ENCODE measurements at regions not wholly inside any gene's neighbourhood (a gene's known extent, or its start where the extent isn't known, plus 50 kb on each side); places are given as distances from the start of the nearest gene placed in this dataset.
A peak's percentile ranks its signal among the peaks of the same experiment; 100 is the strongest.

- Histone ChIP-seq H3K4me3 (peak overlapping the region; percentile 17; the same call in 1 of the 2 replicates), H2AFZ (ENCODE audit: control insufficient read depth, low read depth, low read length) (peak overlapping the region; percentile 42), H3K27ac (ENCODE audit: control insufficient read depth, insufficient read depth) (peak overlapping the region; percentile 50), H3K9ac (ENCODE audit: control insufficient read depth, insufficient read depth, low read length) (peak overlapping the region; percentile 45), H3K9me3 (replicated peaks; ENCODE audit: control insufficient read depth, insufficient read depth, low read length) (no peaks in the 10 kb centered on the region; the same call in 1 of the 3 replicates), H3K4me1 (ENCODE audit: control insufficient read depth, insufficient read depth, low read length) (peaks cover 20% of the 10 kb centered on the region), H3K4me2 (ENCODE audit: control insufficient read depth, insufficient read depth) (peak overlapping the region; percentile 82), H3K27me3 (replicated peaks in 1 of 2; ENCODE audit: control insufficient read depth in 2 of 2, insufficient read depth in 2 of 2, low read length in 1 of 2) (no peaks in the 10 kb centered on the region), H3K36me3 (ENCODE audit: control insufficient read depth in 2 of 2, insufficient read depth in 2 of 2, low read length in 1 of 2) (peaks cover 0 to 3% of the 10 kb centered on the region in 2 experiments; a peak in 3 of 4 replicates), H4K20me1 (ENCODE audit: control insufficient read depth, insufficient read depth) (no peaks in the 10 kb centered on the region), H3K79me2 (ENCODE audit: control insufficient read depth, insufficient read depth, low read length) (peaks cover 69% of the 10 kb centered on the region)
- WGBS (ENCODE audit: insufficient coverage, insufficient replicate concordance, low lambda C conversion rate, missing lambda C conversion rate) = 4% methylated on average over 6 of the region's 6 CpGs
- ChIA-PET POLR2A (interaction anchor here (0.7 to 2.8 kb wide), 5 partner anchors 15 to 104 kb away, joined by 3 to 15 read pairs (median 3); no protein-coding TSS in a partner anchor), RAD21 (ENCODE audit: unreplicated experiment) (interaction anchor here (1.2 to 3.6 kb wide), 9 partner anchors 10 to 149 kb away, joined by 3 to 13 read pairs (median 7); no protein-coding TSS in a partner anchor), CTCF (interaction anchor here (0.7 to 2.0 kb wide), 7 partner anchors 9 to 109 kb away, joined by 3 to 13 read pairs (median 4); no protein-coding TSS in a partner anchor), SMC1A (ENCODE audit: uncharacterized antibody, unreplicated experiment) (interaction anchor here (0.9 to 1.9 kb wide), 16 partner anchors 9 to 132 kb away, joined by 3 to 17 read pairs (median 4); no protein-coding TSS in a partner anchor)
- FAIRE-seq (peak; percentile 54), ATAC-seq (peak; percentile 83), DNase-seq (ENCODE audit: low read depth, low spot score) (no peak)
- in situ Hi-C loops (cut with MboI) (no loop called here), intact Hi-C loops (cut with micrococcal nuclease; ENCODE audit: unreplicated experiment) (no loop called here)
- BruUV-seq (replicated peaks) = no TSS peak
- TF ChIP-seq CREM (IDR thresholded peaks at IDR 0.05; ENCODE audit: low read depth) (no peak), SREBF2 (IDR thresholded peaks at IDR 0.05; ENCODE audit: low read length) (no peak), ZNF274 (IDR thresholded peaks at IDR 0.05; ENCODE audit: insufficient read depth, insufficient read length) (no peak), ZBED1 (IDR thresholded peaks at IDR 0.05; ENCODE audit: borderline replicate concordance) (no peak), IRF5 (IDR thresholded peaks at IDR 0.05; ENCODE audit: borderline replicate concordance) (no peak), SMARCA5 (IDR thresholded peaks at IDR 0.05) (0 out of 2 replicates have a peak, but pooled peaks have one; percentile 33), MYC (IDR thresholded peaks at IDR 0.05; ENCODE audit: insufficient read depth, insufficient read length, insufficient replicate concordance, low read length, severe bottlenecking) (no peak), STAT1 (conservative IDR thresholded peaks at IDR 0.05) (no peak), CUX1 (IDR thresholded peaks at IDR 0.05; ENCODE audit: insufficient replicate concordance, low read depth, low read length) (no peak), MEF2B (IDR thresholded peaks at IDR 0.05; ENCODE audit: partially characterized antibody, poor library complexity, severe bottlenecking) (peak; percentile 30), IRF4 (IDR thresholded peaks at IDR 0.05; ENCODE audit: low read depth, low read length) (0 out of 2 replicates have a peak, but pooled peaks have one; percentile 58), EED (IDR thresholded peaks at IDR 0.05; ENCODE audit: low read depth) (no peak), MTA3 (IDR thresholded peaks at IDR 0.05; ENCODE audit: borderline replicate concordance, low read length) (0 out of 2 replicates have a peak, but pooled peaks have one; percentile 35), POLR2AphosphoS5 (IDR thresholded peaks at IDR 0.05; ENCODE audit: low read length) (no peak), SREBF1 (IDR thresholded peaks at IDR 0.05; ENCODE audit: low read length) (no peak), BACH1 (IDR thresholded peaks at IDR 0.05; ENCODE audit: borderline replicate concordance) (no peak)
These were observed 99.6 kb upstream of the DST start for GRCh38 chr6:56742122-56742791.
